HG03064 (cell line): ENCODE measurements at regions not wholly inside any gene's neighbourhood (a gene's known extent, or its start where the extent isn't known, plus 50 kb on each side); places are given as distances from the start of the nearest gene placed in this dataset.
"Not testable (repeated sequence)": the region's sequence is repeated elsewhere in the genome, so short reads cannot be mapped to it uniquely, and the experiment has no call there.

Source experiments
- ATAC-seq: cut with Tn5 transposase; IDR thresholded peaks from one replicate; pipeline ENCODE4 v1.9.1; 2021; ENCODE audit warnings: low read depth; ENCODE audit not compliant: unreplicated experiment

GRCh38 chr7:20519645-20520044 lies 95.8 kb upstream of the ABCB5 start:
- ATAC-seq, result no peak

GRCh38 chr7:20520530-20520929 lies 94.9 kb upstream of the ABCB5 start:
- no peak for ATAC-seq

GRCh38 chr7:20521243-20521642 lies 94.2 kb upstream of the ABCB5 start:
- no peak for ATAC-seq

GRCh38 chr7:20529260-20529659 lies 86.2 kb upstream of the ABCB5 start:
- no peak for ATAC-seq

GRCh38 chr7:20532890-20533289 lies 82.6 kb upstream of the ABCB5 start:
- ATAC-seq, result no peak

GRCh38 chr7:20534543-20534942 lies 80.9 kb upstream of the ABCB5 start:
- no peak for ATAC-seq

- ATAC-seq, result no peak
These were observed 79.9 kb upstream of the ABCB5 start for GRCh38 chr7:20535541-20535940.

GRCh38 chr7:20539201-20539600 lies 76.3 kb upstream of the ABCB5 start:
- ATAC-seq, result no peak

- peak; percentile 80 for ATAC-seq
These were observed 73.7 kb upstream of the ABCB5 start for GRCh38 chr7:20541608-20542349.

GRCh38 chr7:20542594-20542993 lies 72.9 kb upstream of the ABCB5 start:
- no peak for ATAC-seq

GRCh38 chr7:20543500-20543899 lies 72.0 kb upstream of the ABCB5 start:
- no peak for ATAC-seq

GRCh38 chr7:20545016-20545415 lies 70.5 kb upstream of the ABCB5 start:
- ATAC-seq, result no peak

- ATAC-seq, result not testable (repeated sequence)
These were observed 68.5 kb upstream of the ABCB5 start for GRCh38 chr7:20546958-20547357.

- ATAC-seq, result no peak
These were observed 61.4 kb upstream of the ABCB5 start for GRCh38 chr7:20554072-20554471.

- no peak for ATAC-seq
These were observed 59.4 kb upstream of the ABCB5 start for GRCh38 chr7:20556091-20556490.

- no peak for ATAC-seq
These were observed 58.4 kb upstream of the ABCB5 start for GRCh38 chr7:20557116-20557515.

GRCh38 chr7:20558963-20559716 lies 56.3 kb upstream of the ABCB5 start:
- ATAC-seq, result no peak

- no peak for ATAC-seq
These were observed 55.6 kb upstream of the ABCB5 start for GRCh38 chr7:20559883-20560282.

GRCh38 chr7:20560325-20561180 lies 54.9 kb upstream of the ABCB5 start:
- ATAC-seq, result no peak

- no peak for ATAC-seq
These were observed 54.0 kb upstream of the ABCB5 start for GRCh38 chr7:20561466-20561865.

- no peak for ATAC-seq
These were observed 53.6 kb upstream of the ABCB5 start for GRCh38 chr7:20561908-20562307.
